ENCODE measurements at regions not wholly inside any gene's neighbourhood (a gene's known extent, or its start where the extent isn't known, plus 50 kb on each side); places are given as distances from the start of the nearest gene placed in this dataset.

DNA sequence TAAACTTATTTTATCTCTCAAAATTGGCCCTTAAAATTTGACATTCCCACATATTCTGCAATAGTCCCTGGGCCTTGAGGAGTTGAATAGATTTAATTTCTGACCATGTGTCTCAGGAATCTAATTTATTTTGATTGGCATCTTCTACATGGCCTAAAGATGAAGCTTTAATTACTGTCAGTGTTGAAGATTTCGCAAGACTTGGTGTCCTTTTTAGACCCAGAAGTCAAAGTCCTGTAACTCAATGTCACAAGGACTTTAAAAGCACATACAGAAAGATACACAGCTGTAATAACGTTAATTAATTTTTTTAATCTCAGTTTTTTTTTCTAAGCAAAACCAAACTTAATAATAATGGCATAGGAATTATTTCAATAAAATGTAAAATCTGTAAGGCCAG is 163.9 kb downstream of the SUCNR1 start:
- Histone ChIP-seq H3K4me2 (ENCODE audit: insufficient read depth, low read length) (no peak overlapping the region), H3K27ac (ENCODE audit: low read depth, low read length) (no peak overlapping the region), H3K27me3 (ENCODE audit: insufficient read depth, low read length) (no peaks in the 10 kb centered on the region), H4K20me1 (ENCODE audit: insufficient read depth, low read length) (no peaks in the 10 kb centered on the region), H3K79me2 (ENCODE audit: insufficient read depth, low read length) (no peaks in the 10 kb centered on the region), H3K4me3 (ENCODE audit: insufficient read depth, low read length) (no peak overlapping the region), H3K4me1 (ENCODE audit: insufficient read depth, low read length) (no peaks in the 10 kb centered on the region), H3K9me3 (ENCODE audit: low read depth, low read length) (no peaks in the 10 kb centered on the region), H3K36me3 (ENCODE audit: insufficient read depth, low read length) (no peaks in the 10 kb centered on the region), H2AFZ (ENCODE audit: low read length) (no peak overlapping the region)
- no peak for DNase-seq (ENCODE audit: insufficient read length, low spot score, missing footprints)
- TF ChIP-seq, protein P1, sequence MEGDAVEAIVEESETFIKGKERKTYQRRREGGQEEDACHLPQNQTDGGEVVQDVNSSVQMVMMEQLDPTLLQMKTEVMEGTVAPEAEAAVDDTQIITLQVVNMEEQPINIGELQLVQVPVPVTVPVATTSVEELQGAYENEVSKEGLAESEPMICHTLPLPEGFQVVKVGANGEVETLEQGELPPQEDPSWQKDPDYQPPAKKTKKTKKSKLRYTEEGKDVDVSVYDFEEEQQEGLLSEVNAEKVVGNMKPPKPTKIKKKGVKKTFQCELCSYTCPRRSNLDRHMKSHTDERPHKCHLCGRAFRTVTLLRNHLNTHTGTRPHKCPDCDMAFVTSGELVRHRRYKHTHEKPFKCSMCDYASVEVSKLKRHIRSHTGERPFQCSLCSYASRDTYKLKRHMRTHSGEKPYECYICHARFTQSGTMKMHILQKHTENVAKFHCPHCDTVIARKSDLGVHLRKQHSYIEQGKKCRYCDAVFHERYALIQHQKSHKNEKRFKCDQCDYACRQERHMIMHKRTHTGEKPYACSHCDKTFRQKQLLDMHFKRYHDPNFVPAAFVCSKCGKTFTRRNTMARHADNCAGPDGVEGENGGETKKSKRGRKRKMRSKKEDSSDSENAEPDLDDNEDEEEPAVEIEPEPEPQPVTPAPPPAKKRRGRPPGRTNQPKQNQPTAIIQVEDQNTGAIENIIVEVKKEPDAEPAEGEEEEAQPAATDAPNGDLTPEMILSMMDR (IDR thresholded peaks at IDR 0.05; ENCODE audit: extremely low read depth, low read depth, low read length): no peak

DNA sequence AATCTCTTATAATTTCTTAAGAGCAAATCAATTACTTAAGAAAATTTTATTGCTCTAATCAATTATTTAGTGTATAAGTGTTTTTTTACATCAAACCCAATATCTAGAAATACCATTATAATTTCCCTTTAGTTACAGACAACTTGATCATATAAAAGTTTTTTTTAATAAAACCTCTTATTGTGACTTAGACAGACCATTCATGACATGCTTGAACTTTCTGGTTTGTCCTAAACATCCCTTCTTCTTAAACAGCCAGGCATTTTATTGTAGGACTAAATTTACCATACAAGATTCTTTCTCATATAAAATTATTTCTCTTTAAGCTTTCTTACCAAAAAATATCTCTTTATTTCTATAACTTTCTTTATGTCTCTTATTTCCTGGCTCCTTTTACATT is 164.5 kb downstream of the SUCNR1 start:
- H3K4me3 ChIP-seq (ENCODE audit: insufficient read depth, low read length): no peak overlapping the region
- no peaks in the 10 kb centered on the region for H3K4me1 ChIP-seq (ENCODE audit: insufficient read depth, low read length)
- no peak overlapping the region for H2AFZ ChIP-seq (ENCODE audit: low read length)
- H3K36me3 ChIP-seq (ENCODE audit: insufficient read depth, low read length): no peaks in the 10 kb centered on the region
- H4K20me1 ChIP-seq (ENCODE audit: insufficient read depth, low read length): no peaks in the 10 kb centered on the region
- H3K79me2 ChIP-seq (ENCODE audit: insufficient read depth, low read length): no peaks in the 10 kb centered on the region
- no peaks in the 10 kb centered on the region for H3K27me3 ChIP-seq (ENCODE audit: insufficient read depth, low read length)
- H3K27ac ChIP-seq (ENCODE audit: low read depth, low read length): no peak overlapping the region
- H3K9me3 ChIP-seq (ENCODE audit: low read depth, low read length): no peaks in the 10 kb centered on the region
- TF ChIP-seq, protein P1 (IDR thresholded peaks at IDR 0.05; ENCODE audit: extremely low read depth, low read depth, low read length): no peak
- no peak overlapping the region for H3K4me2 ChIP-seq (ENCODE audit: insufficient read depth, low read length)
- DNase-seq (ENCODE audit: insufficient read length, low spot score, missing footprints): no peak

GRCh38 chr3:152038490-152038889 is 165.0 kb downstream of the SUCNR1 start:
- no peaks in the 10 kb centered on the region for H3K4me1 ChIP-seq (ENCODE audit: insufficient read depth, low read length)
- H3K9me3 ChIP-seq (ENCODE audit: low read depth, low read length): no peaks in the 10 kb centered on the region
- H3K4me3 ChIP-seq (ENCODE audit: insufficient read depth, low read length): no peak overlapping the region
- H3K79me2 ChIP-seq (ENCODE audit: insufficient read depth, low read length): no peaks in the 10 kb centered on the region
- H3K4me2 ChIP-seq (ENCODE audit: insufficient read depth, low read length): no peak overlapping the region
- H4K20me1 ChIP-seq (ENCODE audit: insufficient read depth, low read length): no peaks in the 10 kb centered on the region
- no peaks in the 10 kb centered on the region for H3K36me3 ChIP-seq (ENCODE audit: insufficient read depth, low read length)
- DNase-seq (ENCODE audit: insufficient read length, low spot score, missing footprints): no peak
- TF ChIP-seq, protein P1 (IDR thresholded peaks at IDR 0.05; ENCODE audit: extremely low read depth, low read depth, low read length): no peak
- H3K27ac ChIP-seq (ENCODE audit: low read depth, low read length): no peak overlapping the region
- no peak overlapping the region for H2AFZ ChIP-seq (ENCODE audit: low read length)
- H3K27me3 ChIP-seq (ENCODE audit: insufficient read depth, low read length): no peaks in the 10 kb centered on the region

DNA sequence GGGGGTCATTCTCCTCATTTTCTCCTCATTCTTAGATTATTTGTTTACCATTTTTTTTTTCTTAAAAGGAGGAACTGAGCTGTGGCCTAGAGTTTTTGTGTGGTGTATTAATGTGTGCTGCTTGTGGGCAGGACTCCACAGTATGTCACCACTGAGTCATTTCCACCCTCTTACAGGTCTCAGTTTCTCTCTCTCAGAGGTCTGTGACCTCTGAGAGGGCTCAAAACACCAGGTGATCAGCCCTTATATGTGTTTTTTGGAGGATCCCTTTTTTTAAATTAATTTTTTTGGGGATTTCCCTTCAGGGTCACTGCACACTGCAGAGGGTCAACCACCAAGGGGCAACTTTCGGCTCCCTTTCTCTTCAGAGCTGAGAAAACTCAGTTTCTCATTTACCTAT is 166.4 kb downstream of the SUCNR1 start:
- TF ChIP-seq, protein P1 (IDR thresholded peaks at IDR 0.05; ENCODE audit: extremely low read depth, low read depth, low read length): no peak
- no peak overlapping the region for H3K27ac ChIP-seq (ENCODE audit: low read depth, low read length)
- no peak overlapping the region for H3K4me3 ChIP-seq (ENCODE audit: insufficient read depth, low read length)
- DNase-seq (ENCODE audit: insufficient read length, low spot score, missing footprints): no peak
- no peaks in the 10 kb centered on the region for H3K27me3 ChIP-seq (ENCODE audit: insufficient read depth, low read length)
- no peaks in the 10 kb centered on the region for H3K4me1 ChIP-seq (ENCODE audit: insufficient read depth, low read length)
- H2AFZ ChIP-seq (ENCODE audit: low read length): no peak overlapping the region
- H3K9me3 ChIP-seq (ENCODE audit: low read depth, low read length): no peaks in the 10 kb centered on the region
- H4K20me1 ChIP-seq (ENCODE audit: insufficient read depth, low read length): no peaks in the 10 kb centered on the region
- no peaks in the 10 kb centered on the region for H3K36me3 ChIP-seq (ENCODE audit: insufficient read depth, low read length)
- H3K79me2 ChIP-seq (ENCODE audit: insufficient read depth, low read length): no peaks in the 10 kb centered on the region
- H3K4me2 ChIP-seq (ENCODE audit: insufficient read depth, low read length): no peak overlapping the region
